Smooth muscle cell (in vitro differentiated cells): ENCODE measurements at regions not wholly inside any gene's neighbourhood (a gene's known extent, or its start where the extent isn't known, plus 50 kb on each side); places are given as distances from the start of the nearest gene placed in this dataset.
A peak's percentile ranks its signal among the peaks of the same experiment; 100 is the strongest.

Experiments
- DNase-seq: peaks from one replicate; lab custom pipeline; 2025; ENCODE audit not compliant: unreplicated experiment; lab: John Stamatoyannopoulos, UW
- H2AFZ ChIP-seq: fragments of 200-600 bp; sonication (generic); 2 replicates; pipeline ENCODE4 v1.6.0; 2016; ENCODE audit warnings: antibody characterized with exemption, low read depth, mild to moderate bottlenecking
- H3F3A ChIP-seq: fragments of 200-600 bp; sonication (generic); 2 replicates; pipeline ENCODE4 v1.6.0; 2017; ENCODE audit warnings: antibody characterized with exemption, low read depth
- H3K27ac ChIP-seq: fragments of 200-600 bp; sonication (generic); 2 replicates; pipeline ENCODE4 v1.5.1; 2016; ENCODE audit warnings: low read depth, mild to moderate bottlenecking
- H3K27me3 ChIP-seq: fragments of 200-600 bp; sonication (generic); 2 replicates; pipeline ENCODE4 v1.6.1; 2016; ENCODE audit warnings: low read depth, mild to moderate bottlenecking
- H3K36me3 ChIP-seq: fragments of 200-600 bp; sonication (generic); 2 replicates; pipeline ENCODE4 v1.5.1; 2016; ENCODE audit warnings: low read depth
- H3K4me1 ChIP-seq: fragments of 200-600 bp; sonication (generic); 2 replicates; pipeline ENCODE4 v1.5.1; 2016; ENCODE audit warnings: low read depth
- H3K4me2 ChIP-seq: fragments of 200-600 bp; sonication (generic); 2 replicates; pipeline ENCODE4 v1.6.0; 2016; ENCODE audit warnings: mild to moderate bottlenecking
- H3K4me3 ChIP-seq: fragments of 200-600 bp; sonication (generic); 2 replicates; pipeline ENCODE4 v1.5.1; 2016; ENCODE audit warnings: mild to moderate bottlenecking
- H3K79me2 ChIP-seq: fragments of 200-600 bp; sonication (generic); 2 replicates; pipeline ENCODE4 v1.6.0; 2016; ENCODE audit warnings: low read depth, mild to moderate bottlenecking
- H3K9ac ChIP-seq: fragments of 200-600 bp; sonication (generic); 2 replicates; pipeline ENCODE4 v1.6.0; 2016; ENCODE audit warnings: low read depth
- H3K9me3 ChIP-seq: fragments of 200-600 bp; sonication (generic); replicated peaks from 2 replicates; pipeline ENCODE4 v1.5.1; 2016; ENCODE audit warnings: low read depth
- H4K20me1 ChIP-seq: fragments of 200-600 bp; sonication (generic); 2 replicates; pipeline ENCODE4 v1.6.0; 2016; ENCODE audit warnings: low read depth
- WGBS: methylation state at CpG from one replicate; pipeline ENCODE4 v1.1.7; 2016; ENCODE audit warnings: low lambda C conversion rate; 5-methylcytosine and 5-hydroxymethylcytosine counted together
- TF ChIP-seq, protein P1 (sequence below): fragments of 200-600 bp; sonication (generic); IDR thresholded peaks from 2 replicates; pipeline ENCODE4 v1.5.1; 2017; ENCODE audit warnings: borderline replicate concordance, mild to moderate bottlenecking, antibody characterized with exemption; ENCODE audit not compliant: insufficient read depth, poor library complexity, severe bottlenecking

DNA sequence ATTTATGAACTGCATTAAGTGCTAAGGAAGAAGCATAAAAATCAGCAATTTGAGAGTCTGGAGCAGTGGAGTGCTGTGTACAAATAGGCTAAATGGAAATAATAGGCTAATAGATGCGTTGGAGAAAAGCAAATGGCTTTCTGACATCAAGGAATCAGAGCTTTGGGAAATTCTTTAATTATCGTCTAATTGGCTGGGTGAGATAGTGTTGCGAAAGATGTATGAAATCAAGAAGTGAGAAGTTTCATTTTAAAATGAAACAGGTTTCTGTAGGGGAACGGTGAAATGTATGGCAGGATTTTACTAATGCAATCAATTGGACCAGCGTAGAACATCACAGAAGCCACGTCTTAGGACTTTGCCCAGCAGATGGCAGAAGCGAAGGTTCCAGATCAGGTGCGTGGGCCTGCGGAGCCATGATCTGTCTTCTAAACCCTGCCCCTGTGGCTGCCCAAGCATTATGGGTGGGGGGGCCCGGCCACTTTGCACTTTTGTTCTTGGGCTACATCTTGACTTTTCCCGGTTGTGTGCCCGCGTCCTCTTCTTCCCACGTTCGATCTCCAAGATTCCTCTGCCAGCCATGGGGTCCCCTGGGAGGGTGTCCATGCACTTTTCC lies 118.5 kb upstream of the SHISA3 start:
- no peaks in the 10 kb centered on the region for H3K36me3 ChIP-seq
- H3K4me3 ChIP-seq = no peak overlapping the region
- H3K9me3 ChIP-seq = no peaks in the 10 kb centered on the region
- no peak overlapping the region for H3K27ac ChIP-seq
- H3K4me1 ChIP-seq = no peaks in the 10 kb centered on the region
- H3K27me3 ChIP-seq = no peaks in the 10 kb centered on the region
- H2AFZ ChIP-seq = no peak overlapping the region
- H3K9ac ChIP-seq = no peak overlapping the region
- no peak for DNase-seq
- TF ChIP-seq, protein P1, sequence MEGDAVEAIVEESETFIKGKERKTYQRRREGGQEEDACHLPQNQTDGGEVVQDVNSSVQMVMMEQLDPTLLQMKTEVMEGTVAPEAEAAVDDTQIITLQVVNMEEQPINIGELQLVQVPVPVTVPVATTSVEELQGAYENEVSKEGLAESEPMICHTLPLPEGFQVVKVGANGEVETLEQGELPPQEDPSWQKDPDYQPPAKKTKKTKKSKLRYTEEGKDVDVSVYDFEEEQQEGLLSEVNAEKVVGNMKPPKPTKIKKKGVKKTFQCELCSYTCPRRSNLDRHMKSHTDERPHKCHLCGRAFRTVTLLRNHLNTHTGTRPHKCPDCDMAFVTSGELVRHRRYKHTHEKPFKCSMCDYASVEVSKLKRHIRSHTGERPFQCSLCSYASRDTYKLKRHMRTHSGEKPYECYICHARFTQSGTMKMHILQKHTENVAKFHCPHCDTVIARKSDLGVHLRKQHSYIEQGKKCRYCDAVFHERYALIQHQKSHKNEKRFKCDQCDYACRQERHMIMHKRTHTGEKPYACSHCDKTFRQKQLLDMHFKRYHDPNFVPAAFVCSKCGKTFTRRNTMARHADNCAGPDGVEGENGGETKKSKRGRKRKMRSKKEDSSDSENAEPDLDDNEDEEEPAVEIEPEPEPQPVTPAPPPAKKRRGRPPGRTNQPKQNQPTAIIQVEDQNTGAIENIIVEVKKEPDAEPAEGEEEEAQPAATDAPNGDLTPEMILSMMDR = no peak
- no peaks in the 10 kb centered on the region for H4K20me1 ChIP-seq
- 93% methylated on average over 15 of the region's 15 CpGs for WGBS
- H3K79me2 ChIP-seq = no peaks in the 10 kb centered on the region
- no peaks in the 10 kb centered on the region for H3F3A ChIP-seq
- no peak overlapping the region for H3K4me2 ChIP-seq

DNA sequence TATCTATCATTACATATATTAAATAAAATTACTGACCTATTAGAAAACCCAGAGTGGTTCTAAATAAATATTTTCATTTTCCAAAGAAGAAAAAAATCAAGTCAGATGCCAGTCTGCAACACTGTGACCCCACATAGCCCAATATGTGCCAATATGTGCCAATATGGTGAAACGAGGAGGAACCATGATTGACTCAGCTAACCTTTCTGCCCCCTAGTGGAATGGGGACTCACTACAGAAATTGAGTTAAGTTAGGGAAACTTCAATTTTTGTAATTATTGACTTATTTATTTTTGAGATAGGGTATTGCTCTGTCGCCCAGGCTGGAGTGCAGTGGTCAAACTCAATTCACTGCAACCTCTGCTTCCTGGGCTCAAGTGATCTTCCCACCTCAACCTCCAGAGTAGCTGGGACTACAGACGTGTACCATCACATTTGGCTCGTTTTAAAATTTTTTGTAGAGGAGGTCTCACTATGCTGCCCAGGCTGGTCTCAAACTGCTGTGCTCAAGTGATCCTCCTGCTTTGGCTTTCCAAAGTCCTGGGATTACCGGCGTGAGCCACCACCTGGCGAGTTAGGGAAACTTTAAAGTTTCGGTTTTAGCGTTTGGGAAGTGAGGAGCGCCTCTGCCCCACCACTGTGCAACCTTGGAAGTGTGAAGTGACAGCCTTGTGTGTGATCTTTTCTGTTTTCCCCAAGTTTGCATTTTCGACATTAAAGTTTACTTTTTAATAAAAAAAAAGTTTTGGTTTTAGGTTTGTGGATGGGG lies 116.8 kb upstream of the SHISA3 start:
- no peaks in the 10 kb centered on the region for H3K4me1 ChIP-seq
- no peaks in the 10 kb centered on the region for H3K27me3 ChIP-seq
- H3K27ac ChIP-seq = no peak overlapping the region
- H4K20me1 ChIP-seq = no peaks in the 10 kb centered on the region
- no peaks in the 10 kb centered on the region for H3K9me3 ChIP-seq
- no peak overlapping the region for H2AFZ ChIP-seq
- no peak for DNase-seq
- no peak overlapping the region for H3K9ac ChIP-seq
- 71% methylated on average over 11 of the region's 11 CpGs for WGBS
- TF ChIP-seq, protein P1 = peak; percentile 69
- H3K4me2 ChIP-seq = no peak overlapping the region
- no peak overlapping the region for H3K4me3 ChIP-seq
- H3F3A ChIP-seq = no peaks in the 10 kb centered on the region
- no peaks in the 10 kb centered on the region for H3K36me3 ChIP-seq
- H3K79me2 ChIP-seq = no peaks in the 10 kb centered on the region

DNA sequence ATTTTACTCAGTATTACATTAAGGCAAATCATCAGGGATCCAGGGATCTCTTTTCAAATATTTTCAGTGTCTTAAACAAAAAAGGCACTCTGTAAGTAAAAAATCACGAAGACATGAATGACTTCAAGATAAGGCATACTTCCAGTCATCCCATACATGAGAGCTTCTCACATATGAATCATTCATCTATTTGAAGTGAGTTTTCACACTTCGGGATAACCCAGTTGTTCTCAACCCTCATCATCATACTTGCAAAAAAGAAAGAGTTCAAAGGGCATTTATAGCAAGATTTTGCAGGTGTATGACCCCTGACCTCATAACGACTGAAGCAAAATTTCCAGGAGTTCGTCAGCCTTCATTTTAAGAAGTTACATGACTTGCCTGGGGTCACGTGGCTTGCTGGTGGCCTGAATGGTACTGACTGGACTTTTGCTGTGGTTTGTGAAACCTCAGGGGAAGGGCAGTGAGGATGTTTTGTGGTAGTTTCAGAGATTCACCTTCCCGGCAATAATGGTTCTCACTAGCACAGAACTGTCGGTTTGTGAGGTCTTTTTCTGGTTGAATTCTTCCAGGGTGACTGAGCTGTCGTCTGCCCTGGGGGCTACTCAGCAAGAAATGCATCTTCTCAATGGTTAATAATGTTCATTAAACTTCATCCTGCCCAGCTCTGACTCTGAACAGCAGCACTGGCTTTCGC lies 115.8 kb upstream of the SHISA3 start:
- H3K4me1 ChIP-seq = no peaks in the 10 kb centered on the region
- 49% methylated on average over 9 of the region's 9 CpGs for WGBS
- DNase-seq = no peak
- TF ChIP-seq, protein P1 = no peak
- no peaks in the 10 kb centered on the region for H4K20me1 ChIP-seq
- no peak overlapping the region for H3K4me3 ChIP-seq
- no peaks in the 10 kb centered on the region for H3K27me3 ChIP-seq
- H3F3A ChIP-seq = no peaks in the 10 kb centered on the region
- H3K79me2 ChIP-seq = no peaks in the 10 kb centered on the region
- H3K9ac ChIP-seq = no peak overlapping the region
- H3K9me3 ChIP-seq = no peaks in the 10 kb centered on the region
- H3K36me3 ChIP-seq = no peaks in the 10 kb centered on the region
- H3K27ac ChIP-seq = no peak overlapping the region
- no peak overlapping the region for H2AFZ ChIP-seq
- peak overlapping the region; percentile 80 for H3K4me2 ChIP-seq
